H9 (cell line): ENCODE measurements at regions not wholly inside any gene's neighbourhood (a gene's known extent, or its start where the extent isn't known, plus 50 kb on each side); places are given as distances from the start of the nearest gene placed in this dataset.
"Not testable (repeated sequence)": the region's sequence is repeated elsewhere in the genome, so short reads cannot be mapped to it uniquely, and the experiment has no call there.

ENCODE experiments used
- DNase-seq: peaks from one replicate; pipeline ENCODE4 v3.0.0-alpha.2; 2017
- H2AFZ ChIP-seq: one replicate; pipeline ENCODE4 v1.6.1; 2013; ENCODE audit warnings: mild to moderate bottlenecking, low read length, control low read depth, moderate library complexity
- H2AK5ac ChIP-seq: 2 replicates; pipeline ENCODE4 v1.6.1; 2013; ENCODE audit warnings: low read length, control low read depth, mixed read lengths; ENCODE audit not compliant: insufficient read length
- H2BK120ac ChIP-seq: one replicate; pipeline ENCODE4 v1.6.1; 2013; ENCODE audit warnings: low read depth, mild to moderate bottlenecking, low read length, control low read depth, inconsistent platforms; ENCODE audit not compliant: poor library complexity, severe bottlenecking
- H2BK12ac ChIP-seq: 2 replicates; pipeline ENCODE4 v1.6.1; 2013; ENCODE audit warnings: low read length, control low read depth, mixed read lengths, low read depth; ENCODE audit not compliant: insufficient read length
- H2BK15ac ChIP-seq: 2 replicates; pipeline ENCODE4 v1.6.1; 2013; ENCODE audit warnings: low read depth, low read length, control low read depth
- H2BK20ac ChIP-seq: one replicate; pipeline ENCODE4 v1.6.1; 2013; ENCODE audit warnings: low read depth, mild to moderate bottlenecking, low read length, control low read depth, inconsistent platforms; ENCODE audit not compliant: poor library complexity, severe bottlenecking
- H2BK5ac ChIP-seq: 2 replicates; pipeline ENCODE4 v1.6.1; 2013; ENCODE audit warnings: low read length, control low read depth, mixed read lengths; ENCODE audit not compliant: insufficient read length
- H3K14ac ChIP-seq: 2 replicates; pipeline ENCODE4 v1.6.1; 2013; ENCODE audit warnings: low read length, control low read depth; ENCODE audit not compliant: insufficient read depth
- H3K18ac ChIP-seq: 2 replicates; pipeline ENCODE4 v1.6.1; 2013; ENCODE audit warnings: low read depth, mild to moderate bottlenecking, mixed read lengths, low read length, control low read depth; ENCODE audit not compliant: insufficient read length
- H3K23ac ChIP-seq: 2 replicates; pipeline ENCODE4 v1.6.1; 2013; ENCODE audit warnings: low read length, control low read depth, mixed read lengths, low read depth; ENCODE audit not compliant: insufficient read length
- H3K23me2 ChIP-seq: 2 replicates; pipeline ENCODE4 v1.6.1; 2013; ENCODE audit warnings: low read depth, mild to moderate bottlenecking, mixed read lengths, low read length, control low read depth; ENCODE audit not compliant: insufficient read length, poor library complexity, severe bottlenecking
- H3K27ac ChIP-seq: 2 replicates; pipeline ENCODE4 v1.5.1; 2013; ENCODE audit warnings: low read length, control low read depth, mixed read lengths, low read depth; ENCODE audit not compliant: insufficient read length
- H3K27me3 ChIP-seq: 2 replicates; pipeline ENCODE4 v1.6.1; 2013; ENCODE audit warnings: low read length, control low read depth, inconsistent platforms; ENCODE audit not compliant: insufficient read depth
- H3K4ac ChIP-seq: 2 replicates; pipeline ENCODE4 v1.6.1; 2013; ENCODE audit warnings: low read depth, mild to moderate bottlenecking, control low read depth, inconsistent platforms, low read length, moderate library complexity
- H3K4me1 ChIP-seq: 2 replicates; pipeline ENCODE4 v1.6.1; 2013; ENCODE audit warnings: low read length, control low read depth, inconsistent platforms; ENCODE audit not compliant: insufficient read depth
- H3K4me2 ChIP-seq: 2 replicates; pipeline ENCODE4 v1.6.1; 2013; ENCODE audit warnings: low read length, control low read depth, mixed read lengths; ENCODE audit not compliant: insufficient read length, insufficient read depth
- H3K56ac ChIP-seq: 2 replicates; pipeline ENCODE4 v1.6.1; 2013; ENCODE audit warnings: low read depth, mild to moderate bottlenecking, mixed read lengths, low read length, control low read depth; ENCODE audit not compliant: insufficient read length
- H3K79me1 ChIP-seq: 2 replicates; pipeline ENCODE4 v1.6.1; 2013; ENCODE audit warnings: low read depth, mild to moderate bottlenecking, moderate library complexity, low read length, control low read depth, inconsistent platforms; ENCODE audit not compliant: insufficient read depth, poor library complexity, severe bottlenecking
- H3K79me2 ChIP-seq: 2 replicates; pipeline ENCODE4 v1.6.1; 2013; ENCODE audit warnings: low read length, control low read depth, inconsistent platforms; ENCODE audit not compliant: insufficient read depth
- H3K9ac ChIP-seq: 2 replicates; pipeline ENCODE4 v1.6.1; 2013; ENCODE audit warnings: low read length, control low read depth, mixed read lengths; ENCODE audit not compliant: insufficient read length; ENCODE audit errors: extremely low read depth
- H3K9me3 ChIP-seq: one replicate; pipeline ENCODE4 v1.6.1; 2013; ENCODE audit warnings: low read depth, low read length, inconsistent platforms; ENCODE audit not compliant: control insufficient read depth
- H3T11ph ChIP-seq: one replicate; pipeline ENCODE4 v1.6.1; 2013; ENCODE audit warnings: mild to moderate bottlenecking, low read length, control low read depth, inconsistent platforms
- H4K20me1 ChIP-seq: one replicate; pipeline ENCODE4 v1.6.1; 2013; ENCODE audit not compliant: control insufficient read depth, insufficient read length, insufficient read depth
- H4K5ac ChIP-seq: 2 replicates; pipeline ENCODE4 v1.6.1; 2013; ENCODE audit warnings: low read depth, mild to moderate bottlenecking, mixed read lengths, low read length, control low read depth; ENCODE audit not compliant: insufficient read length
- H4K8ac ChIP-seq: replicated peaks from 2 replicates; pipeline ENCODE4 v1.6.1; 2013; ENCODE audit warnings: low read length, control low read depth, mixed read lengths, low read depth; ENCODE audit not compliant: insufficient read length
- H4K91ac ChIP-seq: 2 replicates; pipeline ENCODE4 v1.6.1; 2013; ENCODE audit warnings: low read depth, mild to moderate bottlenecking, moderate library complexity, mixed read lengths, low read length, control low read depth; ENCODE audit not compliant: insufficient read length
- H3K27ac Mint-ChIP-seq, 3 experiments: 2 replicates in 2 of 3; 3 replicates in 1 of 3; pipeline ENCODE4 v1.8.0; 2020 to 2021; ENCODE audit warnings: mixed read lengths in 3 of 3, mild to moderate bottlenecking in 1 of 3, moderate library complexity in 1 of 3
- H3K27me3 Mint-ChIP-seq: 2 replicates; pipeline ENCODE4 v1.8.0; 2021; ENCODE audit warnings: low read depth, mild to moderate bottlenecking, moderate library complexity, mixed read lengths
- H3K36me3 Mint-ChIP-seq, 3 experiments: 2 replicates in 2 of 3; 3 replicates in 1 of 3; pipeline ENCODE4 v1.8.0; 2020 to 2021; ENCODE audit warnings: low read depth in 3 of 3, mixed read lengths in 3 of 3; ENCODE audit not compliant: insufficient read depth in 1 of 3
- H3K4me1 Mint-ChIP-seq, 2 experiments: 2 replicates each; pipeline ENCODE4 v1.8.0; 2020; ENCODE audit warnings: mixed read lengths in 2 of 2
- H3K4me3 Mint-ChIP-seq, 2 experiments: 2 replicates in 1 of 2; 3 replicates in 1 of 2; pipeline ENCODE4 v1.8.0; 2020 to 2021; ENCODE audit warnings: mild to moderate bottlenecking in 2 of 2, mixed read lengths in 2 of 2, moderate library complexity in 1 of 2
- H3K9me3 Mint-ChIP-seq, 2 experiments: 2 replicates in 1 of 2; 3 replicates in 1 of 2; pipeline ENCODE4 v1.8.0; 2020; ENCODE audit warnings: mild to moderate bottlenecking in 2 of 2, mixed read lengths in 2 of 2, moderate library complexity in 1 of 2
- WGBS: extraction: QIAGEN DNeasy Blood & Tissue Kit; methylation state at CpG from one replicate; pipeline ENCODE4 v1.1.7; 2013; ENCODE audit warnings: missing lambda C conversion rate, low lambda C conversion rate, mixed read lengths; ENCODE audit not compliant: insufficient read length; ENCODE audit errors: extremely low coverage; 5-methylcytosine and 5-hydroxymethylcytosine counted together

DNA sequence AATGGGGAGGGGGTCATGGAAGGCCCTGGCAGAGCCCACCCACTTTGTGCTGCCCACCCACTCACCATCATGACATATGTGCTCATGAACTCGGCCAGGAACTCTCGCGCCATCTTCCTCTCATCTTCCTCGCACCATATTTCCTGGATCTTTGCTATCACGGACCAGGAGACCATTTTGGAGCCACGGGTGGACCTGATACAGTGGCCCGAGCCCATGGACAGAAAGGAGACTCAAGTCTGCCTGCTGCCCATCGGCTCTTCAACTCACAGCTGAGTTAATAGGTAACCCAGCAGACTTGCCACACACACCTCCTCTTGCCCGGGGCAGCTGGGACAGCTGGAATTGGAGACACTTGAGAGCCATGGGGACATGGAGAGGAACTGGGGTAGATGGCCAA, 1958.3 kb downstream of the FOXD4L5 start:
- H3K27ac ChIP-seq, H3K14ac ChIP-seq, H3K23me2 ChIP-seq, DNase-seq, H3K4me1 Mint-ChIP-seq, H4K8ac ChIP-seq, H4K91ac ChIP-seq, H3K79me1 ChIP-seq, H2AFZ ChIP-seq, H3K23ac ChIP-seq, H3K9ac ChIP-seq, H3K4me3 Mint-ChIP-seq, H2AK5ac ChIP-seq, H2BK15ac ChIP-seq, H2BK120ac ChIP-seq, H3K27ac Mint-ChIP-seq, H3K4me1 ChIP-seq, H2BK20ac ChIP-seq, H3K79me2 ChIP-seq, H3T11ph ChIP-seq, H2BK12ac ChIP-seq, H4K5ac ChIP-seq, H2BK5ac ChIP-seq, H3K56ac ChIP-seq, H3K36me3 Mint-ChIP-seq, H3K27me3 ChIP-seq, H3K9me3 ChIP-seq, H3K4ac ChIP-seq, H3K18ac ChIP-seq, H4K20me1 ChIP-seq, H3K4me2 ChIP-seq, H3K9me3 Mint-ChIP-seq: not testable (repeated sequence)
- H3K27me3 Mint-ChIP-seq: peaks cover 41% of the 10 kb centered on the region
- WGBS: no CpG with 5 or more reads among the region's 9 CpGs

- H3K9me3 ChIP-seq, H3K4ac ChIP-seq, H3K4me3 Mint-ChIP-seq, H4K5ac ChIP-seq, H3K4me1 Mint-ChIP-seq, H3K27me3 ChIP-seq, H3K56ac ChIP-seq, H2AK5ac ChIP-seq, H3K18ac ChIP-seq, H2BK5ac ChIP-seq, H3K23me2 ChIP-seq, H2BK15ac ChIP-seq, H3T11ph ChIP-seq, H3K79me2 ChIP-seq, H3K36me3 Mint-ChIP-seq, H3K9me3 Mint-ChIP-seq, H3K27ac Mint-ChIP-seq, H4K91ac ChIP-seq, H2BK20ac ChIP-seq, H3K4me1 ChIP-seq, H4K8ac ChIP-seq, H3K79me1 ChIP-seq, H3K4me2 ChIP-seq, H3K23ac ChIP-seq, H4K20me1 ChIP-seq, H2BK12ac ChIP-seq, H2BK120ac ChIP-seq, H3K9ac ChIP-seq, H3K27ac ChIP-seq, H2AFZ ChIP-seq, H3K14ac ChIP-seq, DNase-seq: not testable (repeated sequence)
- H3K27me3 Mint-ChIP-seq: peaks cover 41% of the 10 kb centered on the region
- WGBS: no CpG with 5 or more reads among the region's 5 CpGs
Observed at GRCh38 chr9:63325696-63326095, 1959.3 kb downstream of the FOXD4L5 start.
